ENCODE measurements at regions not wholly inside any gene's neighbourhood (a gene's known extent, or its start where the extent isn't known, plus 50 kb on each side); places are given as distances from the start of the nearest gene placed in this dataset.

GRCh38 chr13:67299072-67299635 is 69.0 kb upstream of the PCDH9 start:
- FAIRE-seq = no peak
- no peak overlapping the region for H3K9ac ChIP-seq (ENCODE audit: control insufficient read depth, extremely low read depth, insufficient read depth, low read length)
- no peak for DNase-seq (ENCODE audit: low read depth, low spot score)
- H2AFZ ChIP-seq (ENCODE audit: control insufficient read depth, low read length) = no peak overlapping the region
- dilution Hi-C loops (cut with MboI; ENCODE audit: extremely low pct_ligation_motif_present, low sequenced_read_pairs) = no loop called here
- no peaks in the 10 kb centered on the region for H3K4me1 ChIP-seq (ENCODE audit: control insufficient read depth, extremely low read depth, insufficient read depth, low read length)
- no peaks in the 10 kb centered on the region for H3K9me3 ChIP-seq (ENCODE audit: control insufficient read depth, low read depth, low read length)
- H3K27me3 ChIP-seq (ENCODE audit: control insufficient read depth, extremely low read depth, insufficient read depth, low read length) = no peaks in the 10 kb centered on the region
- no peaks in the 10 kb centered on the region for H3K36me3 ChIP-seq (ENCODE audit: control insufficient read depth in 2 of 2, extremely low read depth in 1 of 2, insufficient read depth in 2 of 2, low read length in 2 of 2)
- H3K4me2 ChIP-seq (ENCODE audit: control insufficient read depth, extremely low read depth, insufficient read depth, low read depth, low read length) = no peak overlapping the region
- H3K79me2 ChIP-seq (ENCODE audit: control insufficient read depth, insufficient read depth, low read length) = no peaks in the 10 kb centered on the region
- TF ChIP-seq EZH2 (IDR thresholded peaks at IDR 0.05; ENCODE audit: low read length) = no peak
- TF ChIP-seq, protein P1, sequence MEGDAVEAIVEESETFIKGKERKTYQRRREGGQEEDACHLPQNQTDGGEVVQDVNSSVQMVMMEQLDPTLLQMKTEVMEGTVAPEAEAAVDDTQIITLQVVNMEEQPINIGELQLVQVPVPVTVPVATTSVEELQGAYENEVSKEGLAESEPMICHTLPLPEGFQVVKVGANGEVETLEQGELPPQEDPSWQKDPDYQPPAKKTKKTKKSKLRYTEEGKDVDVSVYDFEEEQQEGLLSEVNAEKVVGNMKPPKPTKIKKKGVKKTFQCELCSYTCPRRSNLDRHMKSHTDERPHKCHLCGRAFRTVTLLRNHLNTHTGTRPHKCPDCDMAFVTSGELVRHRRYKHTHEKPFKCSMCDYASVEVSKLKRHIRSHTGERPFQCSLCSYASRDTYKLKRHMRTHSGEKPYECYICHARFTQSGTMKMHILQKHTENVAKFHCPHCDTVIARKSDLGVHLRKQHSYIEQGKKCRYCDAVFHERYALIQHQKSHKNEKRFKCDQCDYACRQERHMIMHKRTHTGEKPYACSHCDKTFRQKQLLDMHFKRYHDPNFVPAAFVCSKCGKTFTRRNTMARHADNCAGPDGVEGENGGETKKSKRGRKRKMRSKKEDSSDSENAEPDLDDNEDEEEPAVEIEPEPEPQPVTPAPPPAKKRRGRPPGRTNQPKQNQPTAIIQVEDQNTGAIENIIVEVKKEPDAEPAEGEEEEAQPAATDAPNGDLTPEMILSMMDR (optimal IDR thresholded peaks at IDR 0.05 in 1 of 3, IDR thresholded peaks at IDR 0.05 in 1 of 3, conservative IDR thresholded peaks at IDR 0.05 in 1 of 3; ENCODE audit: extremely low read depth in 1 of 3, insufficient read depth in 2 of 3, low read length in 3 of 3) = no peak
- H3K27ac ChIP-seq (ENCODE audit: control insufficient read depth, insufficient read depth, low read length) = no peak overlapping the region
- no peak overlapping the region for H3K4me3 ChIP-seq (ENCODE audit: control insufficient read depth in 2 of 3, extremely low read depth in 1 of 3, insufficient read depth in 2 of 3, low read depth in 1 of 3, low read length in 3 of 3)
- no peaks in the 10 kb centered on the region for H3K9me1 ChIP-seq (ENCODE audit: control insufficient read depth, extremely low read depth, insufficient read depth, low read length)
- H4K20me1 ChIP-seq (ENCODE audit: control insufficient read depth, extremely low read depth, insufficient read depth, low read length) = no peaks in the 10 kb centered on the region

GRCh38 chr13:67298297-67298696 is 68.2 kb upstream of the PCDH9 start:
- Histone ChIP-seq H3K9ac (ENCODE audit: control insufficient read depth, extremely low read depth, insufficient read depth, low read length) (no peak overlapping the region), H3K9me3 (ENCODE audit: control insufficient read depth, low read depth, low read length) (no peaks in the 10 kb centered on the region), H3K4me1 (ENCODE audit: control insufficient read depth, extremely low read depth, insufficient read depth, low read length) (no peaks in the 10 kb centered on the region), H3K27ac (ENCODE audit: control insufficient read depth, insufficient read depth, low read length) (no peak overlapping the region), H3K4me2 (ENCODE audit: control insufficient read depth, extremely low read depth, insufficient read depth, low read depth, low read length) (no peak overlapping the region), H3K27me3 (ENCODE audit: control insufficient read depth, extremely low read depth, insufficient read depth, low read length) (no peaks in the 10 kb centered on the region), H3K9me1 (ENCODE audit: control insufficient read depth, extremely low read depth, insufficient read depth, low read length) (no peaks in the 10 kb centered on the region), H4K20me1 (ENCODE audit: control insufficient read depth, extremely low read depth, insufficient read depth, low read length) (no peaks in the 10 kb centered on the region), H2AFZ (ENCODE audit: control insufficient read depth, low read length) (no peak overlapping the region), H3K4me3 (ENCODE audit: control insufficient read depth in 2 of 3, extremely low read depth in 1 of 3, insufficient read depth in 2 of 3, low read depth in 1 of 3, low read length in 3 of 3) (no peak overlapping the region), H3K79me2 (ENCODE audit: control insufficient read depth, insufficient read depth, low read length) (no peaks in the 10 kb centered on the region), H3K36me3 (ENCODE audit: control insufficient read depth in 2 of 2, extremely low read depth in 1 of 2, insufficient read depth in 2 of 2, low read length in 2 of 2) (no peaks in the 10 kb centered on the region)
- TF ChIP-seq EZH2 (IDR thresholded peaks at IDR 0.05; ENCODE audit: low read length) = no peak
- TF ChIP-seq, protein P1 (optimal IDR thresholded peaks at IDR 0.05 in 1 of 3, IDR thresholded peaks at IDR 0.05 in 1 of 3, conservative IDR thresholded peaks at IDR 0.05 in 1 of 3; ENCODE audit: extremely low read depth in 1 of 3, insufficient read depth in 2 of 3, low read length in 3 of 3) = no peak
- DNase-seq (ENCODE audit: low read depth, low spot score) (no peak), FAIRE-seq (no peak)
- dilution Hi-C loops (cut with MboI; ENCODE audit: extremely low pct_ligation_motif_present, low sequenced_read_pairs) = no loop called here

Measured in keratinocyte (primary cell).